ENCODE measurements at regions not wholly inside any gene's neighbourhood (a gene's known extent, or its start where the extent isn't known, plus 50 kb on each side); places are given as distances from the start of the nearest gene placed in this dataset.

- Histone ChIP-seq H3K9me3 (ENCODE audit: insufficient read depth, low read depth, low read length) (no peaks in the 10 kb centered on the region), H3K36me3 (ENCODE audit: insufficient read depth, low read length) (no peaks in the 10 kb centered on the region), H3K27ac (ENCODE audit: low read depth, low read length) (no peak overlapping the region), H3K4me3 (ENCODE audit: insufficient read depth, low read depth, low read length) (no peak overlapping the region), H3K27me3 (ENCODE audit: insufficient read depth, low read length) (no peaks in the 10 kb centered on the region), H2AFZ (ENCODE audit: low read depth, low read length) (no peak overlapping the region), H3K79me2 (ENCODE audit: insufficient read depth, low read length) (no peaks in the 10 kb centered on the region), H3K4me2 (ENCODE audit: low read length) (no peak overlapping the region), H3K4me1 (ENCODE audit: insufficient read depth, low read length) (no peaks in the 10 kb centered on the region), H3K9ac (ENCODE audit: low read length) (no peak overlapping the region), H4K20me1 (ENCODE audit: insufficient read depth, low read length) (no peaks in the 10 kb centered on the region)
- no peak overlapping the region for H3K4me3 Mint-ChIP-seq (ENCODE audit: unreplicated experiment)
- DNase-seq (ENCODE audit: low read depth) (no peak), FAIRE-seq (no peak)
- no peak overlapping the region for H3K27ac Mint-ChIP-seq (ENCODE audit: unreplicated experiment)
- H3K9me3 Mint-ChIP-seq (ENCODE audit: unreplicated experiment) = peaks cover 3% of the 10 kb centered on the region
- H3K36me3 Mint-ChIP-seq (ENCODE audit: low read depth, unreplicated experiment) = no peaks in the 10 kb centered on the region
- no peaks in the 10 kb centered on the region for H3K4me1 Mint-ChIP-seq (ENCODE audit: low read depth, unreplicated experiment)
- H3K27me3 Mint-ChIP-seq (ENCODE audit: low read depth, unreplicated experiment) = no peaks in the 10 kb centered on the region
- TF ChIP-seq, protein P1, sequence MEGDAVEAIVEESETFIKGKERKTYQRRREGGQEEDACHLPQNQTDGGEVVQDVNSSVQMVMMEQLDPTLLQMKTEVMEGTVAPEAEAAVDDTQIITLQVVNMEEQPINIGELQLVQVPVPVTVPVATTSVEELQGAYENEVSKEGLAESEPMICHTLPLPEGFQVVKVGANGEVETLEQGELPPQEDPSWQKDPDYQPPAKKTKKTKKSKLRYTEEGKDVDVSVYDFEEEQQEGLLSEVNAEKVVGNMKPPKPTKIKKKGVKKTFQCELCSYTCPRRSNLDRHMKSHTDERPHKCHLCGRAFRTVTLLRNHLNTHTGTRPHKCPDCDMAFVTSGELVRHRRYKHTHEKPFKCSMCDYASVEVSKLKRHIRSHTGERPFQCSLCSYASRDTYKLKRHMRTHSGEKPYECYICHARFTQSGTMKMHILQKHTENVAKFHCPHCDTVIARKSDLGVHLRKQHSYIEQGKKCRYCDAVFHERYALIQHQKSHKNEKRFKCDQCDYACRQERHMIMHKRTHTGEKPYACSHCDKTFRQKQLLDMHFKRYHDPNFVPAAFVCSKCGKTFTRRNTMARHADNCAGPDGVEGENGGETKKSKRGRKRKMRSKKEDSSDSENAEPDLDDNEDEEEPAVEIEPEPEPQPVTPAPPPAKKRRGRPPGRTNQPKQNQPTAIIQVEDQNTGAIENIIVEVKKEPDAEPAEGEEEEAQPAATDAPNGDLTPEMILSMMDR (IDR thresholded peaks at IDR 0.05; ENCODE audit: insufficient read depth, low read depth, low read length) = no peak
- TF ChIP-seq EZH2 (IDR thresholded peaks at IDR 0.05; ENCODE audit: insufficient read depth, low read length) = no peak
Observed at GRCh38 chr2:194020155-194020554, 1636.9 kb upstream of the SLC39A10 start.

DNA sequence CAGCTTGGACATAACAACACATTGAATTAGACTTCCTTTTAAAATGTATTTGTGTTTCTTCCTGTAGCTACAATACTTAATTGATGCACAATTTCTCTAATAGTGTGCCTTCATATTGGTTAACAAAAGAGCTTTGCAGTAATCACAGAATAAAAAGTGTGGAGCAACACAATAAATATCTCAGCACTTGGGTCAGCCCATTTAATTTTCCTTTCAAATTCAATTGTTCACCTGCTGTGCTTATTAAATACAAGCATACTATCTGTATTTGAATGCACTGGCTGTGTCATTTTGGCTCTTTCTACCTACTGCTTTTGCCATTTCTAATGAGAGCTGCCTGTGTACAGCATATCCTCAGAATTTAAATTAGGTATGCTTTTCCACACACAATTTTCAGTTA lies 1641.3 kb upstream of the SLC39A10 start:
- Histone ChIP-seq H3K27me3 (ENCODE audit: insufficient read depth, low read length) (no peaks in the 10 kb centered on the region), H2AFZ (ENCODE audit: low read depth, low read length) (no peak overlapping the region), H3K4me1 (ENCODE audit: insufficient read depth, low read length) (no peaks in the 10 kb centered on the region), H3K36me3 (ENCODE audit: insufficient read depth, low read length) (no peaks in the 10 kb centered on the region), H3K4me2 (ENCODE audit: low read length) (no peak overlapping the region), H4K20me1 (ENCODE audit: insufficient read depth, low read length) (no peaks in the 10 kb centered on the region), H3K27ac (ENCODE audit: low read depth, low read length) (no peak overlapping the region), H3K79me2 (ENCODE audit: insufficient read depth, low read length) (no peaks in the 10 kb centered on the region), H3K9ac (ENCODE audit: low read length) (no peak overlapping the region), H3K4me3 (ENCODE audit: insufficient read depth, low read depth, low read length) (no peak overlapping the region), H3K9me3 (ENCODE audit: insufficient read depth, low read depth, low read length) (no peaks in the 10 kb centered on the region)
- DNase-seq (ENCODE audit: low read depth) (no peak), FAIRE-seq (no peak)
- Mint-ChIP-seq H3K4me1 (ENCODE audit: low read depth, unreplicated experiment) (no peaks in the 10 kb centered on the region), H3K4me3 (ENCODE audit: unreplicated experiment) (no peak overlapping the region), H3K27me3 (ENCODE audit: low read depth, unreplicated experiment) (no peaks in the 10 kb centered on the region), H3K9me3 (ENCODE audit: unreplicated experiment) (peaks cover 7% of the 10 kb centered on the region), H3K36me3 (ENCODE audit: low read depth, unreplicated experiment) (no peaks in the 10 kb centered on the region), H3K27ac (ENCODE audit: unreplicated experiment) (no peak overlapping the region)
- no peak for TF ChIP-seq EZH2 (IDR thresholded peaks at IDR 0.05; ENCODE audit: insufficient read depth, low read length)
- TF ChIP-seq, protein P1 (IDR thresholded peaks at IDR 0.05; ENCODE audit: insufficient read depth, low read depth, low read length) = no peak

DNA sequence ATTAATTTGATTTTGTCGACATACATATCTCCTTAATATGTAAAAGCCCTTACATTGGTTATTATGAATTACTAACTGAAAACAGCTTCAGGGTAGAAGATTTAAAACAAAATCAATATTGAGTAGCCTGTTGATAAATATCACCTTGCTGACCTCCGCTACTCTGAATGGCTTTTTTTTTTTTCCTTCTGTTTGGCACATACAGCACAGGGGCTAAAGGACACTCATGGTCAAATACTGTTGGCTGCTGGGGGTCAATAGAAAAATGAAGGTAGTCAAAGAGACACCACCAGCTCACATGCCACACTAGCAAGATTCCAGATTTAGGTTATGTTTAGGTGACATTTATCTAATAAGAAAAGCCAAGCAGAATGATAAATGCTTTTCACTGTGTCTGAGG lies 1642.4 kb upstream of the SLC39A10 start:
- H3K9me3 Mint-ChIP-seq (ENCODE audit: unreplicated experiment) = peaks cover 6% of the 10 kb centered on the region
- Histone ChIP-seq H3K79me2 (ENCODE audit: insufficient read depth, low read length) (no peaks in the 10 kb centered on the region), H3K4me2 (ENCODE audit: low read length) (no peak overlapping the region), H3K4me1 (ENCODE audit: insufficient read depth, low read length) (no peaks in the 10 kb centered on the region), H2AFZ (ENCODE audit: low read depth, low read length) (no peak overlapping the region), H3K27me3 (ENCODE audit: insufficient read depth, low read length) (no peaks in the 10 kb centered on the region), H3K27ac (ENCODE audit: low read depth, low read length) (no peak overlapping the region), H3K9me3 (ENCODE audit: insufficient read depth, low read depth, low read length) (no peaks in the 10 kb centered on the region), H4K20me1 (ENCODE audit: insufficient read depth, low read length) (no peaks in the 10 kb centered on the region), H3K4me3 (ENCODE audit: insufficient read depth, low read depth, low read length) (no peak overlapping the region), H3K9ac (ENCODE audit: low read length) (no peak overlapping the region), H3K36me3 (ENCODE audit: insufficient read depth, low read length) (no peaks in the 10 kb centered on the region)
- no peaks in the 10 kb centered on the region for H3K4me1 Mint-ChIP-seq (ENCODE audit: low read depth, unreplicated experiment)
- TF ChIP-seq EZH2 (IDR thresholded peaks at IDR 0.05; ENCODE audit: insufficient read depth, low read length) = no peak
- TF ChIP-seq, protein P1 (IDR thresholded peaks at IDR 0.05; ENCODE audit: insufficient read depth, low read depth, low read length) = no peak
- H3K36me3 Mint-ChIP-seq (ENCODE audit: low read depth, unreplicated experiment) = no peaks in the 10 kb centered on the region
- H3K4me3 Mint-ChIP-seq (ENCODE audit: unreplicated experiment) = no peak overlapping the region
- H3K27ac Mint-ChIP-seq (ENCODE audit: unreplicated experiment) = no peak overlapping the region
- DNase-seq (ENCODE audit: low read depth) (no peak), FAIRE-seq (no peak)
- H3K27me3 Mint-ChIP-seq (ENCODE audit: low read depth, unreplicated experiment) = no peaks in the 10 kb centered on the region
